ENCODE measurements at regions not wholly inside any gene's neighbourhood (a gene's known extent, or its start where the extent isn't known, plus 50 kb on each side); places are given as distances from the start of the nearest gene placed in this dataset.

DNA sequence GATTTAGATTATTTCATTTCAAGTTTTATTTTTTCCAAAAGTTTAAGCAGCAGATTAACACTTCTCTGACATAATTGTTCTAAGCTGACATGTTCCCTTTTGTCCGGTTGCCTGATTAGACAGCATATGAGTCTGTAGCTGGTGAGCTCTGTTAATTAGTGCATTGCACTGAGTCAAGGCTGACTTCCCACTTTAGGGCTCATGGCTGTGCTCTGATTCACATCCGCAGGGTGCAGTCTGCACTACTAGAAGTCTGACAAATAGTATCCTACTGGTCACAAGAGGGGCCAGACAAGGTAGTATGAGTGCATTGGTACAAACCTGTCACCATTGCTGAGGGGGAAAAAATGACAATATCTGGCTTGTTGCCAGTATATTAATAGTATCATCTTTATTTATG, 443.9 kb upstream of the ZNF804A start:
- TF ChIP-seq, protein P1, sequence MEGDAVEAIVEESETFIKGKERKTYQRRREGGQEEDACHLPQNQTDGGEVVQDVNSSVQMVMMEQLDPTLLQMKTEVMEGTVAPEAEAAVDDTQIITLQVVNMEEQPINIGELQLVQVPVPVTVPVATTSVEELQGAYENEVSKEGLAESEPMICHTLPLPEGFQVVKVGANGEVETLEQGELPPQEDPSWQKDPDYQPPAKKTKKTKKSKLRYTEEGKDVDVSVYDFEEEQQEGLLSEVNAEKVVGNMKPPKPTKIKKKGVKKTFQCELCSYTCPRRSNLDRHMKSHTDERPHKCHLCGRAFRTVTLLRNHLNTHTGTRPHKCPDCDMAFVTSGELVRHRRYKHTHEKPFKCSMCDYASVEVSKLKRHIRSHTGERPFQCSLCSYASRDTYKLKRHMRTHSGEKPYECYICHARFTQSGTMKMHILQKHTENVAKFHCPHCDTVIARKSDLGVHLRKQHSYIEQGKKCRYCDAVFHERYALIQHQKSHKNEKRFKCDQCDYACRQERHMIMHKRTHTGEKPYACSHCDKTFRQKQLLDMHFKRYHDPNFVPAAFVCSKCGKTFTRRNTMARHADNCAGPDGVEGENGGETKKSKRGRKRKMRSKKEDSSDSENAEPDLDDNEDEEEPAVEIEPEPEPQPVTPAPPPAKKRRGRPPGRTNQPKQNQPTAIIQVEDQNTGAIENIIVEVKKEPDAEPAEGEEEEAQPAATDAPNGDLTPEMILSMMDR (IDR thresholded peaks at IDR 0.05) = no peak
- no peak for TF ChIP-seq POLR2A (IDR thresholded peaks at IDR 0.05)

Measured in suprapubic skin (tissue), 3 donors.